ENCODE measurements at regions not wholly inside any gene's neighbourhood (a gene's known extent, or its start where the extent isn't known, plus 50 kb on each side); places are given as distances from the start of the nearest gene placed in this dataset.

DNA sequence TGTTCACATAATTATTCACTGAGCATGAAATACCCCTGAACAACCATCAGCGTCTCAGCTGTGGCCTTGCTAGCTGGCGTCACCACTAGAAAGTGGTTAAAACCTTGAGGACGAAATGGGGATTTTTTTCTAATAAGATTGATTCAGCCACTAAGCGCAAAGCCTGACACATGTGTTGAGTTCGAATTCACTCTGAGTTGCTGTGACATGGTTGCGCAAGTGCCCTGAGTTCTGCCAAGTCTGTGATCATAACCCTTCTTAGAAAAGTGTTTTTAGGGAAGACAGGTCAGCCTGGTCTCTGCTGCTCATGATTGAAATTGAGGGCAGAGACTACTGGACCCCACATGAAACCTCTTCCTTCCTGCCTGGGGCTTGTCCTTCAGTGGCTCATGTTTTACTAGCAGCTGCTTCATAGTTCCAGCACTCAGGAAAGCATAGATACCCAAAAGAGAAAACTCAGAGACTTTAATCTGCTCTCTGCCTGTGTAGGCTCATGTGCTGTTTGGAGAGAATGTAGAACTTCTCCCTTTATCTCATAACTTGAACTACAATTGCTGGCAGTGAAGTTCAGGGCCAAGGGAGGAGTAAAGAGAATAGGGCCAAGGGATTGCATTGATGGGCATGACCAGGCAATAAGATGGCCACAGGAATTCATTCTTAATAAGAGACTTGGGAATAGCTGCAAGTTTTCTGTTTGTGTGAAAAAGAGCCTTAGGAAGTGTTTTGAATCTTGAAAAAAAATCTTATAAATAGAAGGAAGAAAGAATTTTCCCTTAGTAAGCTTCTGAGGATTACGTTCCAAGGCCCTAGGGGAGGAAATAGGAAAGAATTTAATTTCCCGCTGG lies 66.8 kb upstream of the CXCL14 start:
- Histone ChIP-seq H3K27ac (ENCODE audit: insufficient read depth, low read length) (no peak overlapping the region), H2AFZ (ENCODE audit: low read length) (no peak overlapping the region), H3K4me1 (ENCODE audit: control insufficient read depth, extremely low read depth, insufficient read depth, low read length) (no peaks in the 10 kb centered on the region), H3K36me3 (ENCODE audit: control insufficient read depth, insufficient read depth, low read length) (no peaks in the 10 kb centered on the region), H3K79me2 (ENCODE audit: control insufficient read depth, insufficient read depth, low read length) (no peaks in the 10 kb centered on the region), H3K9ac (ENCODE audit: insufficient read depth, low read length) (no peak overlapping the region), H3K4me2 (ENCODE audit: extremely low read depth, insufficient read depth, low read length) (no peak overlapping the region), H4K20me1 (ENCODE audit: control insufficient read depth, extremely low read depth, insufficient read depth, low read length) (no peaks in the 10 kb centered on the region), H3K27me3 (ENCODE audit: control insufficient read depth, insufficient read depth, low read length) (no peaks in the 10 kb centered on the region), H3K4me3 (replicated peaks in 1 of 4; ENCODE audit: control extremely low read depth in 1 of 4, insufficient read depth in 1 of 4, low read depth in 3 of 4, low read length in 4 of 4) (no peak overlapping the region), H3K9me3 (ENCODE audit: control insufficient read depth, insufficient read depth, low read depth, low read length) (no peaks in the 10 kb centered on the region)
- TF ChIP-seq EZH2 (IDR thresholded peaks at IDR 0.05; ENCODE audit: low read length, missing control alignments) = no peak
- TF ChIP-seq, protein P1, sequence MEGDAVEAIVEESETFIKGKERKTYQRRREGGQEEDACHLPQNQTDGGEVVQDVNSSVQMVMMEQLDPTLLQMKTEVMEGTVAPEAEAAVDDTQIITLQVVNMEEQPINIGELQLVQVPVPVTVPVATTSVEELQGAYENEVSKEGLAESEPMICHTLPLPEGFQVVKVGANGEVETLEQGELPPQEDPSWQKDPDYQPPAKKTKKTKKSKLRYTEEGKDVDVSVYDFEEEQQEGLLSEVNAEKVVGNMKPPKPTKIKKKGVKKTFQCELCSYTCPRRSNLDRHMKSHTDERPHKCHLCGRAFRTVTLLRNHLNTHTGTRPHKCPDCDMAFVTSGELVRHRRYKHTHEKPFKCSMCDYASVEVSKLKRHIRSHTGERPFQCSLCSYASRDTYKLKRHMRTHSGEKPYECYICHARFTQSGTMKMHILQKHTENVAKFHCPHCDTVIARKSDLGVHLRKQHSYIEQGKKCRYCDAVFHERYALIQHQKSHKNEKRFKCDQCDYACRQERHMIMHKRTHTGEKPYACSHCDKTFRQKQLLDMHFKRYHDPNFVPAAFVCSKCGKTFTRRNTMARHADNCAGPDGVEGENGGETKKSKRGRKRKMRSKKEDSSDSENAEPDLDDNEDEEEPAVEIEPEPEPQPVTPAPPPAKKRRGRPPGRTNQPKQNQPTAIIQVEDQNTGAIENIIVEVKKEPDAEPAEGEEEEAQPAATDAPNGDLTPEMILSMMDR (conservative IDR thresholded peaks at IDR 0.05 in 1 of 2, IDR thresholded peaks at IDR 0.05 in 1 of 2; ENCODE audit: low read depth in 1 of 2, low read length in 2 of 2) = no peak
- DNase-seq (ENCODE audit: low read depth in 2 of 2) = no peak

DNA sequence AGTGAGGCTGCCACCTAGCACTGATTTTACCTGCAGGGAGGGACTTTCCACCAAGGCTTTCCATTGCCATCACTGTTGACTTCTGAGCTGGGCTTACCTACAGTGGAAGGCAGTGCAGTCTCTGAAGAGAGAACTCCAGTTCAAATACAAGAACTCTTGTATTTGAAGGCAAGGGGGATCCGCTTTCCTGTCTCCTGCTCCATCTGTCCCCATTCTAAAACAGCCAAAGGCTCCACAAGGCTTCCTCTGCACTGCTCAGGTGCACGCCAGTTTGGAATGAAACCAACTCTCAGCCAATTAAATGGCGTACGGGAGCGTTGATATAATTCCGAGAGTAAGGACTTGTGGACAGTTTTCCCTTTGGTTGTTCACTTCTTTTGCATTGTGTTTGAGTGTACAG lies 66.0 kb upstream of the CXCL14 start:
- H3K27me3 ChIP-seq (ENCODE audit: control insufficient read depth, insufficient read depth, low read length) = no peaks in the 10 kb centered on the region
- no peaks in the 10 kb centered on the region for H3K36me3 ChIP-seq (ENCODE audit: control insufficient read depth, insufficient read depth, low read length)
- no peaks in the 10 kb centered on the region for H3K4me1 ChIP-seq (ENCODE audit: control insufficient read depth, extremely low read depth, insufficient read depth, low read length)
- no peaks in the 10 kb centered on the region for H4K20me1 ChIP-seq (ENCODE audit: control insufficient read depth, extremely low read depth, insufficient read depth, low read length)
- no peak for TF ChIP-seq EZH2 (IDR thresholded peaks at IDR 0.05; ENCODE audit: low read length, missing control alignments)
- TF ChIP-seq, protein P1 (conservative IDR thresholded peaks at IDR 0.05 in 1 of 2, IDR thresholded peaks at IDR 0.05 in 1 of 2; ENCODE audit: low read depth in 1 of 2, low read length in 2 of 2) = no peak
- H3K4me3 ChIP-seq (replicated peaks in 1 of 4; ENCODE audit: control extremely low read depth in 1 of 4, insufficient read depth in 1 of 4, low read depth in 3 of 4, low read length in 4 of 4) = no peak overlapping the region
- H3K9me3 ChIP-seq (ENCODE audit: control insufficient read depth, insufficient read depth, low read depth, low read length) = no peaks in the 10 kb centered on the region
- no peak overlapping the region for H2AFZ ChIP-seq (ENCODE audit: low read length)
- DNase-seq (ENCODE audit: low read depth in 2 of 2) = no peak
- no peak overlapping the region for H3K4me2 ChIP-seq (ENCODE audit: extremely low read depth, insufficient read depth, low read length)
- no peak overlapping the region for H3K27ac ChIP-seq (ENCODE audit: insufficient read depth, low read length)
- H3K79me2 ChIP-seq (ENCODE audit: control insufficient read depth, insufficient read depth, low read length) = no peaks in the 10 kb centered on the region
- no peak overlapping the region for H3K9ac ChIP-seq (ENCODE audit: insufficient read depth, low read length)

DNA sequence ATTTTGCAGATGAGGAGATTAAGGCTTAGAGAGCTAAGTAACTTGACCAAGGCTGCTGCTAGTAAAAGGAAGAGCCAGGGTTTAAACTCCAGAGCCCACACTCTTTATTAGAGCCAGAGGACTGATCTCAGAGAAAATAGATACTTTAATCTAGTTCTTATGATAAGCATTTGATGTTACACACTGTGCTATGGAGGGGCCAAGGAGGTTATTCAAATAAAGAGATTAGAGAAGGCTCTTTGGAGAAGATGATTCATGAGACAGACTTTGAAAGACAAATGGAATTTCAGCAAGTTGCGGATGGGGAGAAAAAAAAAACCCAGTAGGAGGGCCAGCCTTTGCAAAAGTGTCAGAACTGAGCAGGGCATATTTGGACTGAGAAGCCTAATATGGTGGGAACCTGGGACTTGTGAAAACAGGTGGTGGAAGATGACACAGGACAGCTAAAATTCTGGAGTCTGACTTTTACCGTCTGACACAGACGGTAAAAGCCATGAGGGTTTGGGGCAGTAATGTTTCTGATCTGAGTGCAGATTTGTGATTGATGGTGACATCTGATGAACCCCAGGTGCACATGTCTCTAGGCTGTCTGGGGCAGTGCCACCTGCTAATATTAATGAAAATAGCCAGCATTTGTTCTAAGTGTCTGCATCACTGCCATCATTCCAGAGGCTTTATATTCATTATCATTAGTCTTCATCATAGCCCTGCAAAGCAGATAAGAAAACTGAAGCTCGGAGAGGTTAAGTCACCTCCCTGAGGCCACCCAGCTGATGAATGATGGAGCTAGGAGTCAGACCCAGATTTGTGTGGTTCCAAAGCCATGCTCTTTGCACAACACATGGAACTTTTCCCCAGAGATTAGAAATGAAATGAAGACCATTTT lies 65.3 kb upstream of the CXCL14 start:
- Histone ChIP-seq H3K4me3 (replicated peaks in 1 of 4; ENCODE audit: control extremely low read depth in 1 of 4, insufficient read depth in 1 of 4, low read depth in 3 of 4, low read length in 4 of 4) (no peak overlapping the region), H4K20me1 (ENCODE audit: control insufficient read depth, extremely low read depth, insufficient read depth, low read length) (no peaks in the 10 kb centered on the region), H3K27me3 (ENCODE audit: control insufficient read depth, insufficient read depth, low read length) (no peaks in the 10 kb centered on the region), H3K9ac (ENCODE audit: insufficient read depth, low read length) (no peak overlapping the region), H3K27ac (ENCODE audit: insufficient read depth, low read length) (no peak overlapping the region), H3K4me1 (ENCODE audit: control insufficient read depth, extremely low read depth, insufficient read depth, low read length) (no peaks in the 10 kb centered on the region), H3K4me2 (ENCODE audit: extremely low read depth, insufficient read depth, low read length) (no peak overlapping the region), H3K9me3 (ENCODE audit: control insufficient read depth, insufficient read depth, low read depth, low read length) (no peaks in the 10 kb centered on the region), H3K36me3 (ENCODE audit: control insufficient read depth, insufficient read depth, low read length) (no peaks in the 10 kb centered on the region), H2AFZ (ENCODE audit: low read length) (no peak overlapping the region), H3K79me2 (ENCODE audit: control insufficient read depth, insufficient read depth, low read length) (no peaks in the 10 kb centered on the region)
- DNase-seq (ENCODE audit: low read depth in 2 of 2) = no peak
- TF ChIP-seq, protein P1 (conservative IDR thresholded peaks at IDR 0.05 in 1 of 2, IDR thresholded peaks at IDR 0.05 in 1 of 2; ENCODE audit: low read depth in 1 of 2, low read length in 2 of 2) = no peak
- no peak for TF ChIP-seq EZH2 (IDR thresholded peaks at IDR 0.05; ENCODE audit: low read length, missing control alignments)

Data from fibroblast of lung (primary cell).